NCI-H1092 treated with DMSO at 0.1 percent for 48 hours (cell line): ENCODE measurements at regions not wholly inside any gene's neighbourhood (a gene's known extent, or its start where the extent isn't known, plus 50 kb on each side); places are given as distances from the start of the nearest gene placed in this dataset.
"Not testable (repeated sequence)": the region's sequence is repeated elsewhere in the genome, so short reads cannot be mapped to it uniquely, and the experiment has no call there.

Source experiments
- DNase-seq: peaks from one replicate; lab custom pipeline; 2025; lab: John Stamatoyannopoulos, UW

DNA sequence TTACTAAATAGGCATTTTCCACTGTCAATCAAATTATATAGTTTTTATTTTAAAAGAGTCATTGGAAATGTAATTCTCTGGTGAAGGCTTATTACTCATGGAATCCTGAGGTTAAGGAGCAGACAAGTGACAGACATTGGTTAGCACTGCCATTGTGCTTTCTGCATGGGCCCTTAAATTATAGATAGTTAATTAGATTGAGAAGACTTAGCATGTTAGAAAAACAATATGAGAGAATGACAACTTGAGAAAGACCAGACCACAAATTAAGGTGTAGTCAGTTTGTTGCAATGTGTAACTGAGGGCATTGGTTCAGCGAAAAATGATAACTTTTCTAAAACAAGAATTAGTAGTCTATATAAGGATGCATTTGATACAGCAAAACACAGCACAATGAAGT is 195.5 kb downstream of the SLITRK6 start:
- no peak for DNase-seq

- no peak for DNase-seq
These were observed 197.7 kb downstream of the SLITRK6 start for GRCh38 chr13:85601526-85601925.

DNA sequence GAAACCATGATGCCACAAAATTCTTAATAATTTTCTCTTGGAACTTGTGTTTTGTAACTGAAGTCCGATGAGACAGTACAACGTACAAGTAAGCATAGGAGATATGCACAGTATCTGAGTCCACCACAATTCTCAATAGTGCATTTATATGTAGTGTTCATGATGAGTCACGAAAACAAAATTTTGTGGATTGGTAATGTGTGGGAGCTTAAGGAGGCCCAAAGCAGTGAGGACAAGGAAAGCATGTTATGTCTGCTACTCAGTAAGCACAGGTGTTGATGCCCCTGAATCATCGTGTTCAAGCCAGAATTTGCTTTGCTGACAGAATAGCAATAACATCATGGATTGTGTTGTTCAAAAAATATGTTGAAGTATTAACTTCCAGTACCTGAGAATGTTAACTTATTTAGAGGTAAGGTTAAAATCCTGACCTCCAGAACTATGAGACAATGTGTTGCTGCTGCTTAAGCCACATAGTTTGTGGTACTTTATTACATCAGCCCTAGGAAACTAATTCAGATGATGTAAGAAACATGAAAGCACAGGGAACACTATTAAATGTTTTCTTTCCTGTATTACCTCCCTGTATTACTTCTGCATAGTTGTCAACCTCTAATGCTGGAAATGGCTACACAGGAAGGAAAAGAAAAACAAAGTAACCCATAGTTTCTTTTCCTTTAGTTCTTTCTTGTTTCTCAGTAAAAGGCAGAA is 201.3 kb downstream of the SLITRK6 start:
- DNase-seq = no peak

GRCh38 chr13:85592211-85592610 is 207.0 kb downstream of the SLITRK6 start:
- DNase-seq = no peak

- DNase-seq = no peak
These were observed 208.8 kb downstream of the SLITRK6 start for GRCh38 chr13:85590231-85590931.

GRCh38 chr13:85589021-85589420 is 210.2 kb downstream of the SLITRK6 start:
- DNase-seq = no peak

GRCh38 chr13:85588359-85588758 is 210.9 kb downstream of the SLITRK6 start:
- no peak for DNase-seq

- no peak for DNase-seq
These were observed 212.4 kb downstream of the SLITRK6 start for GRCh38 chr13:85586856-85587255.

DNA sequence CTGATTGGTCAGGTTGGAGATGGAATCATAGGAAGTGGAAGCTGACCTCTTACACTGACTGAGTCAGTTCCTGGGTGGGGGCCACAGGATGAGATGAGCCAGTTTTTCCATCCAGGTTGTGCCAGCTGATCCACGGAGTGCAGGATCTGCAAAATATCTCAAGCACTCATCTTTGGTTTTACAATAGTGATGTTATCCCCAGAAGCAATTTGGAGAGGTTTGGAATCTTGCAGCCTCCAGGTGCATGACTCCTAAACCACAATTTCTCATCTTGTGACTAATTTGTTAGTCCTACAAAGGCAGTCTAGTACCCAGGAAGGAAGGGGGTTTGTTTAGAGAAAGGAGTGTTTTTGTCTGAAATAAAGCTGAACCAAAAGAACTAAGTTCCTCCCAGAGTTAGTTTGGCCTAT is 212.8 kb downstream of the SLITRK6 start:
- DNase-seq = no peak

- no peak for DNase-seq
These were observed 216.3 kb downstream of the SLITRK6 start for GRCh38 chr13:85582890-85583289.

DNA sequence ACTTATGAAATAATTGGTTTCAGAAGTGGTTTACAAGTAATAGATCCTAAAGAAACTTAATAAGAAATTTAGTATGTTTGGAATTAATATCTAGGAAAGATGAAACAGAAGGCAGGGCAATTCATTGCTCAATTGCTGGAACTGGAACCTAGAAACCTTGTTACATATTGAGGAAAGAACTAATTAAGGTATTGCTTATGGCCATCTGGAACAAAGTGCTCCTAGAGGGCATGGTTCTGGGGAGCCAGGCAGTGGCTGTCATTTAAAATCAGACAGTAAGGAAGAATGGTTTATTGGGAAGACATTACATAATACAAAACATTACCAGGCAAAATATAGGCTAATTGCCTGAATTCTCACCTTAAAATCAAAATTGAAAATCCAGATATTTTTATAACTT is 224.1 kb downstream of the SLITRK6 start:
- no peak for DNase-seq

- no peak for DNase-seq
These were observed 231.3 kb downstream of the SLITRK6 start for GRCh38 chr13:85567909-85568308.

- DNase-seq = no peak
These were observed 233.6 kb downstream of the SLITRK6 start for GRCh38 chr13:85565652-85566051.

DNA sequence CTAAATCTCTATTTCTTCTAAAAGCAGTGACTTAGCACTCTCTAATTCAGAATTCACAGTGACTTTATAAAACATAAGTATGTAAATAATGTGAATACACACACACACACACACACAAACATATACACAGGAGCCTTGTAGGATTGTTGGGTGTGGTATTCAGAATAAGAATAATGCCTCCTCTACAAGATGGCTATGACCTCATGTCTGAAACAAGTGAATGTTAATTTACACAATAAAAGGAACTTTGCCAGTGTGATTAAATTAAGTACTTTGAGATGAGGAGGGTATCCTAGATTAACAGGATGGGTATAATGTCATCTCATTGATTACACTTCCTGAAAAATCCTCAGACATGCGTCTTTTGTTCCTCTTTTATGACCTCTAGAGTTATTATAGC is 234.6 kb downstream of the SLITRK6 start:
- no peak for DNase-seq

DNA sequence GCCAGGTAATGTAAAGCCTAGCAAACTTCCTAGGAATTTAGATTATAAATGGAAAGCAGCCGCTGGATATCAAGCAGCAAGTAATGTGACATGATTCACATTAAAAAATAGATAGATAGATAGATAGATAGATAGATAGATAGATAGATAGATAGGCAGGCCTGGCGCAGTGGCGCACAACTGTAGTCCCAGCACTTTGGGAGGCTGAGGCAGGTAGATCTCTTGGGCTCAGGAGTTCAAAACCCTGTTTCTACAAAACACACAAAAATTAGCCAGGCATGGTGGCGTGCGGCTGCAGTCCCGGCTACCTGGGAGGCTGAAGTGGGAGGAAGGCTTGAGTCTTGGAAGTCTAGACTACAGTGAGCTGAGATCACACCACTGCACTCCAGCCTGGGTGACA is 236.9 kb downstream of the SLITRK6 start:
- DNase-seq = no peak

DNA sequence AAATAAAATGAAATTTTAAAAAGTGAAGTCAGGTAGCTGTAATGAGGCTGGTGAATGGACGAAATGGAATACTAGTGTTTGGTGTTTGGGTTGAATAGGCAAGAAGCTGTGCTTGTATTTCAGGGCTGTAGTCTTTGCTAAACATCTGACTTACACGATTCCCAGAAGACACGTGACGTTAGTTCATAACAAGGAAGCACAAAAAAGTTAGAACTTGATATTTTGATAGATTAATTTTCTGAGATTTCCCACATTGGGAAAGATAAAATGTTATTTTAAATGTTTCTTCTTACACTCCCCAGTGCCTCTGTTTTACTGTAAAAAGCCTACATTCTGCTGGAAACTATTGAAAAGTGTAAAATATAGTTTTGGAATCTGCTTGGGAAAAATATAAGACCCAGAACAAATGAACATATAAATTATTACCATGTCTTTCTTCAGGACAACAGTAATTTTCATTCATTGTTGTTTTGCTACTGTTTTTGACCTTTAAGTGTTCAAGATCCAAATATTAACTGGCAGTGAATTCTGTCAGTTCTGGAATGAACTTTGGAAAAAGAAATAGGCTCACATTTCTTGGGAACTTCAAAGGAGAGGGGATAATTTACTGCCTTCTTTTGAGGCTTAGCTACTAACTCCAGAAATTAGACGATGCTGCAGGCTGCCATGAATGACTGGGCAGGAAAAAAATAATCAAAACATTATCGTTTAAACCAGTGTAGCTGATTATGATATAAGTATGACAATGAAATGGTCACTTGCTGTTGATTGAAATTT is 241.3 kb downstream of the SLITRK6 start:
- DNase-seq = no peak

GRCh38 chr13:85551012-85551411 is 248.2 kb downstream of the SLITRK6 start:
- no peak for DNase-seq

DNA sequence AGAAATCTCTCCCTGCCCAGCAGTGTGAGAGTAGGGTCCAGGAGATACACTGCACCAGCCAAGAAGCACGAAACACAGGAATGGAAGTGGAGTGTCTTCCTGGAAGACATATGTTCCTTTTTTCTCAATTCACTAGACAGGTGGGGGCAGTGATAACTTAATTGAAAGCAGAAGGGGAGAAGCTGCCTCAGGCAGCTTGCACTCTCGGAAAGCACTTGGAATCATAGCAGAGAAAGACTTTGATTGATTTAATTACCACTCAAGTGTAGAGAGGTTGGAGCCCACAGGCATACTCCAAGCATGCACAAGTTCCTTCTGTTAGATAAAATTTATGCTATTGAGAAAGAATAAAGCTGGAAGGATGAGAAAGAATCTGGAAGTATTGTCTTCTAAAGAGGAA is 249.4 kb downstream of the SLITRK6 start:
- no peak for DNase-seq

- DNase-seq = not testable (repeated sequence)
These were observed 250.4 kb downstream of the SLITRK6 start for GRCh38 chr13:85548845-85549244.

- DNase-seq = no peak
These were observed 253.4 kb downstream of the SLITRK6 start for GRCh38 chr13:85545771-85546170.

GRCh38 chr13:85544756-85545155 is 254.5 kb downstream of the SLITRK6 start:
- DNase-seq = no peak

DNA sequence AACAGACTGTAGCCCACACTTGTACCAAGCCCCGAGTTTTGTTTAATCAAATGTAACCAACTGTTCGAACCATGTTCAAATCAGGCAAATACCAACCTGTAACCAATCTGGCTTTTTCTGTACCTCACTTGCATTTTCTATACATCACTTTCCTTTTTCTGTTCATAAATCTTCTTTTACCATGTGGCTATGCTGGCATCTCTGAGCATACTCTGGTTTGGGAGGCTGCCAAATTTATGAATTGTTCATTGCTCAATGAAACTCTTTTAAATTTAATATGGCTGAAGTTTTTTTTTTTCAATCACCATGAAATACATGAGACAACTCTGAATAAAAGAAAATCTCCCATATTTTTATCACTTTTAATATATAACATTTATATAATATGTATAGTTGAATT is 256.1 kb downstream of the SLITRK6 start:
- no peak for DNase-seq

- no peak for DNase-seq
These were observed 257.7 kb downstream of the SLITRK6 start for GRCh38 chr13:85541476-85541875.
